ENCODE measurements at regions not wholly inside any gene's neighbourhood (a gene's known extent, or its start where the extent isn't known, plus 50 kb on each side); places are given as distances from the start of the nearest gene placed in this dataset.

- H3K18ac ChIP-seq (ENCODE audit: extremely low read depth, low read length): no peak overlapping the region
- H3K27ac ChIP-seq (ENCODE audit: low read depth, low read length): no peak overlapping the region
- H2BK15ac ChIP-seq (ENCODE audit: low read length): no peak overlapping the region
- WGBS, 2 experiments (ENCODE audit: extremely low coverage in 1 of 2, insufficient coverage in 1 of 2, insufficient read length in 1 of 2, insufficient replicate concordance in 2 of 2, low coverage in 1 of 2, low lambda C conversion rate in 2 of 2, missing lambda C conversion rate in 1 of 2): 89% methylated on average over 1 of the region's 1 CpG; no CpG with 5 or more reads in 1 of the 2 experiments
- H4K5ac ChIP-seq (ENCODE audit: insufficient read length, low read depth, low read length): no peak overlapping the region
- POLR2A ChIA-PET (ENCODE audit: partially characterized antibody): no interaction called here
- H2BK12ac ChIP-seq (ENCODE audit: low read depth, low read length): no peak overlapping the region
- H3K4me2 ChIP-seq (ENCODE audit: insufficient read depth in 1 of 2, low read depth in 2 of 2, low read length in 2 of 2): no peak overlapping the region
- H3K36me3 ChIP-seq (ENCODE audit: control insufficient read depth in 2 of 4, insufficient read depth in 4 of 4, low read length in 3 of 4): no peaks in the 10 kb centered on the region
- no peaks in the 10 kb centered on the region for H3K23me2 ChIP-seq (ENCODE audit: low read depth, low read length)
- H2BK5ac ChIP-seq (ENCODE audit: low read depth, low read length): no peak overlapping the region
- H4K20me1 ChIP-seq (replicated peaks in 1 of 2; ENCODE audit: control insufficient read depth in 1 of 2, insufficient read depth in 2 of 2, low read length in 2 of 2): no peaks in the 10 kb centered on the region
- no peak overlapping the region for H3K9ac ChIP-seq (replicated peaks in 1 of 4; ENCODE audit: extremely low read depth in 1 of 4, low read depth in 3 of 4, low read length in 3 of 4)
- H2BK20ac ChIP-seq (ENCODE audit: low read length): no peak overlapping the region
- CTCF ChIA-PET (ENCODE audit: partially characterized antibody): no interaction called here
- no peak overlapping the region for H3K4ac ChIP-seq (replicated peaks; ENCODE audit: insufficient read length, low read depth, low read length)
- DNase-seq (ENCODE audit: low read depth in 1 of 2, low spot score in 2 of 2) (no peak), FAIRE-seq (no peak)
- no peak overlapping the region for H3K4me3 ChIP-seq (ENCODE audit: extremely low read depth in 1 of 4, insufficient read depth in 2 of 4, low read depth in 3 of 4, low read length in 4 of 4)
- no peak overlapping the region for H3K56ac ChIP-seq (replicated peaks; ENCODE audit: insufficient read length, low read depth, low read length)
- H3K79me2 ChIP-seq (ENCODE audit: control insufficient read depth in 1 of 2, insufficient read depth in 2 of 2, low read length in 2 of 2): no peaks in the 10 kb centered on the region
- no peak for TF ChIP-seq JUND (IDR thresholded peaks at IDR 0.05; ENCODE audit: low read length)
- TF ChIP-seq ZNF274 (IDR thresholded peaks at IDR 0.05; ENCODE audit: borderline replicate concordance, extremely low read depth, low read length): no peak
- no peak for TF ChIP-seq KDM4A (IDR thresholded peaks at IDR 0.05; ENCODE audit: low read depth, low read length, severe bottlenecking)
- no peak for TF ChIP-seq SIRT6 (IDR thresholded peaks at IDR 0.05; ENCODE audit: low read length)
- no peak for TF ChIP-seq CHD2 (IDR thresholded peaks at IDR 0.05; ENCODE audit: low read length)
- TF ChIP-seq NANOG (IDR thresholded peaks at IDR 0.05; ENCODE audit: insufficient read depth, low read depth, low read length, poor library complexity, severe bottlenecking): no peak
- no peak for TF ChIP-seq POLR2A (IDR thresholded peaks at IDR 0.05; ENCODE audit: control extremely low read depth in 1 of 2, low read depth in 2 of 2, low read length in 2 of 2)
- no peak for TF ChIP-seq TEAD4 (IDR thresholded peaks at IDR 0.05; ENCODE audit: low read depth, low read length)
- TF ChIP-seq KDM1A (IDR thresholded peaks at IDR 0.05; ENCODE audit: borderline replicate concordance, low read length): no peak
- no peaks in the 10 kb centered on the region for H3K79me1 ChIP-seq (ENCODE audit: low read depth, low read length)
- H3K4me1 ChIP-seq (replicated peaks in 1 of 4; ENCODE audit: control insufficient read depth in 3 of 4, insufficient read depth in 4 of 4, low read length in 3 of 4): no peaks in the 10 kb centered on the region
- no peak overlapping the region for H3K23ac ChIP-seq (ENCODE audit: insufficient read length)
- no peak overlapping the region for H4K91ac ChIP-seq (replicated peaks; ENCODE audit: insufficient read length, low read length)
- no peak overlapping the region for H3K14ac ChIP-seq (ENCODE audit: insufficient read length)
- H4K8ac ChIP-seq (ENCODE audit: extremely low read depth, insufficient read depth, low read length): no peak overlapping the region
- no peaks in the 10 kb centered on the region for H3K9me3 ChIP-seq (ENCODE audit: insufficient read depth in 2 of 2, low read depth in 1 of 2, low read length in 1 of 2)
- no peak overlapping the region for H2BK120ac ChIP-seq (replicated peaks; ENCODE audit: low read depth, low read length)
- no peak overlapping the region for H2AFZ ChIP-seq (ENCODE audit: low read length)
- H3K27me3 ChIP-seq (replicated peaks in 1 of 4; ENCODE audit: control insufficient read depth in 3 of 4, extremely low read depth in 1 of 4, insufficient read depth in 3 of 4, low read length in 3 of 4): no peaks in the 10 kb centered on the region
- H2AK5ac ChIP-seq (ENCODE audit: low read depth, low read length): no peak overlapping the region
Measured at GRCh38 chrX:112896051-112896450, 55.4 kb upstream of the AMOT start.
